Islet of Langerhans (tissue), 1 donor: ENCODE measurements at regions not wholly inside any gene's neighbourhood (a gene's known extent, or its start where the extent isn't known, plus 50 kb on each side); places are given as distances from the start of the nearest gene placed in this dataset.

Source experiments
- FAIRE-seq: peaks from one replicate; lab custom pipeline; 2011; peaks lifted over from hg19 to GRCh38; lab: Jason Lieb, UNC

DNA sequence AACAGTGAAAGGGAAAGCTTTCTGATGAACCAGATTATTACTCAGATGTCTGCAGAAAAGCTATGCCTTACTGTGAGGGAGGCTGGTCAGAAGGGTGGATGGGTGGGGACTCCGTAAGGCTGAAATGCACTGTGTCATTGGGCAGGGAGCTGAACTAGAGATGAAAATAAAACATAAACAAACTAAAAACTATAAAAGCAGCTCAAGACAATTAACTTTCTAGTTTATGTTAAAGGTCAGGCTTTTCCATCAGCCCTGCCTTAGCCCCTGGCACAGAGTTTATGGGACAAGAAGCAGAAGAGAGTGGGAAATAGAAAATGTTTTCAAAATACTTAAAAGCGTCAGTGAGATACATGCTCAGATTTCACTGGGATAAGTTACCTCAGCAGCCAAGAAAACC lies 310.0 kb upstream of the UBE2E2 start:
- FAIRE-seq, result no peak

DNA sequence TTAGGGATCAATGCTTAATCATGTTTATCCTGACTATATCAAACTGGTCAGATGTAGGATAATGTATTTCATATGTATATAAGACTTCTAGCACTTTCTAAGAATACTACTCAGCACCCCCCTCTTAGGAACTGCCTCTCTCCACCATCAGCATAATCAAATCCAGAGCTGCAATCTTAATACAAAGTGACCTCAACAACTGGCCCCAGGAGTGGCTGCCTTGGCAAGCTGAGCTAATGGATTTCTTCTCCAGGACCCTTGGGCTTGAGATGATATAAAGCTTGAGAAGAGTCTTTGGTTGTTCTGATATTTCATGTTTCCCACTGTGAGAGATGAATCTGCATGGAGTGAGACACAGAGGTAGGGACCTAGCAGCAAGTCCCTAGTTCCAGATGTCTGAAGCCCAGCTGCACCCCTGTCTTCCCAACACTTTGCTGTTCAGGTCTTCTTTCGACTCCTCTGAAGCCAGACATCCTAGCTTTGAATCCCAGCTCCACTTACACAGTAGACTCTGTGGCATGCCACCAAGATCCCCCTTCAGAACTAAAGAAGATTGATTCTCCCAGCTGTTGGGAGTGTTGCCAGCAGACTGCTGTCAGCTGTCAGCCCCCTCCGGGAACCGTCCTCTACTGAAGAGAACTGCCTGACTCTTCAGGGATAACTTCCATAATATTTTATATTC lies 309.3 kb upstream of the UBE2E2 start:
- FAIRE-seq, result no peak

DNA sequence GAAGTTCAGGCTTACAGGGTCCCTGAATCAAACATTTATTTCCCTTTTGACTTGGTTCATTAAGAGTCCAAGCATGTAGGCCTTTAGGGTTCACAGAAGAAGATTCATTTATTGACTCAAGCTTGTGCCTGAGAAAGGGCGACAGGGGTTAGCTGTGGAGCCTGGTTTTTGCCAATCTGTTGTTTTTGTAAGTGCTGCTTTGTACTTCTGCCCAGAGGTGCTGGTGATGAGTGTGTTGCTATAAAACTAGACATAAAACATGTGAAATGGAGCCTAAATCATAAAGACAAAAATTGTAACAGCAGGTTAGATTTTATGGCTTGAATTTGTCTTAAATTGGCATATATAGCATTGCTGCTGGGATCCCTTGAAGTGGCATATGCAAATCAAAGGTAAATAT lies 308.3 kb upstream of the UBE2E2 start:
- no peak for FAIRE-seq

DNA sequence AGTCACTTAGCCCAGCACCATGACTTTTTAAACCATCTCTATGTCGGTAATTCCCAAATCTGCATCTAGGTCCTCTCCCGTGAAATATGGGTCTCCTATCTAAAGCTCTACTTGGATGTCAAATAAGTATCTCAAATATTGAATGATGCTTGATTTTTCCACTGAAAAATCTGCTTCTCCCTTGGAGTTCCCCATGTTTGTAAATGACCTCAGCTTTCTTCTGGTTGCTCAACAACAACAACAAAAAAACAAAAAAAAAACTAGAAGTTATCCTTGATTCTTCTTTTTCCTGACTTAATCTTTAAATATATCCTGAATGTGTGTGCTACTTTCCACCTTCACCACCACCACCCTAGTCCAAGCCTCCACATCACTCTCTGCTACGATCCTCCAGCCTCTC lies 307.5 kb upstream of the UBE2E2 start:
- FAIRE-seq, result no peak

DNA sequence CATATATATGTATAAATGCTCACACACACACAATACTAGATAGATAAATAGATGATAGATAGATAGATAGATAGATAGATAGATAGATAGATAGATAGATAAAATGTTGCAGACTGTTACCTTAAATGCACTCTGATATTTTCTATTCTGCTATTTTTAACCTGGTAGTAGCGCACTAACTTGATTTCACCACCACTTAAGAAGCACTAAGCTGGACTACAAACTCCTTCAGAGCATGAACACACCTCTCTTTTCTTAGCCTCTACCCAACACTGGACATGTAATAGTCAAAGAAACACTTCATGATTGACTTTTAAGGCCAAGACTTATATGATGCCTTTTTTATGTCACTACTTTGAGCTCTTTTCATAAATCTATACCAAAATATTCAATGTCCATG lies 304.6 kb upstream of the UBE2E2 start:
- FAIRE-seq, result no peak

DNA sequence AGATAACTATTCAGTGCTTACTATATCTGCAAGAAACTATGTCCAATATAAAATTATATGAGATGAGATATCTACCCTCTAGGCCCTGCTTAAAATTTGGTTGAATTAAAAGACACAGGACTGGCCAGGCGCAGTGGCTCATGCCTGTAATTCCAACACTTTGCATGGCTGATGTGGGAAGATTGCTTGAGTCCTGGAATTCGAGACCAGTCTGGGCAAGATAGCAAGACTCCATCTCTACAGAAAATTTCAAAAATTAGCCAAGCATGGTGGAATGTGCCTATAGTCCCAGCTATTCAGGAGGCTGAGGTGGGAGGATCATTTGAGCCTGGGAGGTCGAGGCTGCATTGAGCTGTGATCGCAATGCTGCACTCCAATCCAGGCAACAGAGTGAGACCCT lies 303.7 kb upstream of the UBE2E2 start:
- no peak for FAIRE-seq

DNA sequence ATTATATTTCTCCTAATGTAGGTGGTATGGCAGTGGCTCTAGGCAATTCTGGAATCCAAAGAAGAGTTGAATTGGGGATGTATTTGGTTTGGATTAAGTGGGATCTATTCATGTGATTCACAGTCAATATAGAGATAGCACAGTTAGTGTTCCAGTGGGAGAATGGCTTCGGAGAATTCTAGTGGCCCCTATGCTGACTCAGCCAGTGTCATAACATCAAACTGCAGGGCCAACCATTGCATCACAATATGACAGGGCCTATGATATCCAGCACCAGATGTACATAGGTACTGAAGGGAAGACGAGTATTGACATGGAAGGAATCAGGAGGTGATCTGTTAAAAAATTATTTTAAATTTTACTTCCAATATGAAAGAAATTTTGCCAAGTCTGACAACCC lies 302.8 kb upstream of the UBE2E2 start:
- no peak for FAIRE-seq

DNA sequence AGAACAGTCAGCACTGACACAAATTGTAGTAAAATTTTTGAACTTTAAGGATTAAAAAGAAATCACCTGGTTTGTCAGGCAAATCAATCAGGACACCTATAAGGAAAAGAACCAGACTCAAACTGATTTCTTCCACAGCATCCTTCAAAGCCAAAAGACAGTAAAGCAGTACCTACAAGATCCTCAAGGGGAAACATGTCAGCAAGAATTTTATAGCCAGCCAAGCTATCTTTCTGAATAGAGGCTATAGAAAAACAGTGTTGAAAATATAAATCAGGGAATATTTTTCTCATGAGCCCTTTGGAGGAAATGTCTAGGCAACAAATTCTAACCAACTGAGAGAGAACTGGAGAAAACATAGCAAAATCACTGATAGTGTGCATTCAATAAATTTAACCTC lies 301.4 kb upstream of the UBE2E2 start:
- no peak for FAIRE-seq

DNA sequence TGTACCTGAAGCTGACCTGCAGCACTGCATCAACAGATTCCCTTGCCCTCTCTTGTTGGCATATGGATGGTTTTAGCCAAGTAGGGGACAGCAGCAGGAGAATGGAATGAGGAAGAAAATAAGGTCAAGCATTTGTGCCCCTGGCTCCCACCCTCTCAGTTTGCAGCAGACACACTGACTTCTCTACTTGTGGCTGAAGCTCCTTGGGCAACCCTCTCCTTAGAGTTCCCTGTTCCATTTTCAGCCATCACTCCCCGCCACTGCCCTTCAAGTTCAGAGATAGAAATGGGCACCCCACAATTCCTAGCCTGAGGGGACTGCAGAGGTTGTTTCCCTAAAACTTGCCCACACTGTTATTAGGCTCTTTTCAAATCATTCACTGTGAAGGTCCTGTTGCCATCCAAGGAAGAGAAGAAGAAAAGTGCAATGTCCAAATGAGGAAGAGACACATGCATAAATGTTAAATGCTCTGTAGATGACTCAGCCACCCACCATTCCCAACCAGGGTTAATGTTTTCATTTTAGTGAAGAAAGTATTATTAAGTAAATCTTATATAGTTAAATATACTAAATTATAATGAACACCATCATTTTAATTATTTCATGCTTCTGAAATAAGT lies 295.9 kb upstream of the UBE2E2 start:
- FAIRE-seq, result no peak

DNA sequence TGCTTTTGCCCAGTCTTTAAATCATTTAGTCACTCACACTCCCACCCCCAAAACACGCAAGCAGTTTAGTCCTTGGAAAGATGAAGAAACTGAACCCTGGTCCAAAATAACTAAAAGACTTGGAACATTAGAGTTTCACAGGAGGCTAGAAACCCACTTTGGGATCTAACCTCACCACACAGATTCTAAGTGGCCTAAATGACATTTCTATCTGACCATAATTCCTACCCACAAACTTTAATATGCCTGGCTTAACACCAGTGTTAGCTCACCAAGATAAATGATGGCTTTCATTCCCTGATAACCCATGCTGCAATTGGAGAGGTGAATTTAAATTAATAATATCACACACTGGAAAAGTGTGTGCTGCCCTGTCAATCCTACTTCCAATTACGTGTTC lies 295.3 kb upstream of the UBE2E2 start:
- FAIRE-seq, result no peak

DNA sequence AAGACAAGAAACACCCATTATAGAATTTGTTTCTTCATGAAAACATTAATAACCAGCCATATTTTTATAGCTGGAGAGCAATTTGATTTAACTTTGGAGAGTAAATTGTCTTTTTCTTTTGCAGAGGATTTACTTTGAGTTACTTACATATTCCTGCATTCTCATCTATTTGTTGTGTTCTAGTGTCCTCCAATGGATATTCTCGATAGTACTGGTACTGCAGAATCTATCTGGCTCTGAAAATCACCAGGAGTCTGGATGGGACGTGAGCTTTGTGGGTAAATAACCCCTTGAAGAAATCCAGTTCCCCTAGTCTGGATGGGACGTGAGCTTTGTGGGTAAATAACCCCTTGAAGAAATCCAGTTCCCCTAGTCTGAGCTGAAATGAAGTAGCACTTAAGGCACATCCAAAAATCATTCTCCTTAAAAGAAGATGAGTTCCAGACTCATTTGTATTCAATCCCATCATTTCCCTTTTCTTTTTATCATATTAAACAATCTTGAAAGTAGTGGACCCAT lies 294.1 kb upstream of the UBE2E2 start:
- FAIRE-seq, result no peak

DNA sequence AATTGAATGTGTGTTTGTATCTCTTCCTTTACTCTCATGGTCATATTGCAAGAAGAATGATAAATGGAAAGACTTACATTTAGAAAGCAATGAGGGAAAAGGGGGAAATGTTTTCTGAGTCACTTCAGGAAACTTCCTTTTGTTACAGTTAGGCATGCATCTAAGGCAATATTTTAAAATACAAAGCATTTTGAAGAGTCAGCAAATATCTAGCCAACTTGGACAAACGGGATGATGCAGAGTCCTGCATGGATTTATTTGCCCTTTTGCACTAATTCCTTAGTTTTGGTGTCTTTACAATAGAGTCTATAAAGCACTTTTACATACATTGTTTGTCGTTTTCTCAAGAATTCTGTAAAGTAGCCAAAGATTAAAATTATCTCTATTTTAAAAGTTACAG lies 286.2 kb upstream of the UBE2E2 start:
- no peak for FAIRE-seq

DNA sequence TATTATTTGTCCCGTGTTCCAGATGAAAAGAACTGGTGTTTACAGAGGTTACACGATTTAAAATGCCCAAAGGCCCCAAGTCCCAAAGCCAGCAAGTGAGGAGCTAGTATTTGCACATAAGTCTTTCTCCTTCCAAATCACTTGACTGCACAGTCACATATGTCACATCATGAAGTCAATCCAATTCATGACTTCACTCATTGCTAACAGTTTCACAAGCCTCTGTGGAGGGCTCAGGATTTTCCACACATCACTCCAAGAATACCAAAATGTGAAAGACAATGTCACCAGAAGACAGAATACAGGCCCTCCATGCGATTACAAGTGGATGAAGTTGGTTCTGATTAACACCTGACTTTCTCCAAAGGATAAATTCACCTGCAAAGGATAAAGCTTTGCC lies 283.1 kb upstream of the UBE2E2 start:
- FAIRE-seq, result no peak

DNA sequence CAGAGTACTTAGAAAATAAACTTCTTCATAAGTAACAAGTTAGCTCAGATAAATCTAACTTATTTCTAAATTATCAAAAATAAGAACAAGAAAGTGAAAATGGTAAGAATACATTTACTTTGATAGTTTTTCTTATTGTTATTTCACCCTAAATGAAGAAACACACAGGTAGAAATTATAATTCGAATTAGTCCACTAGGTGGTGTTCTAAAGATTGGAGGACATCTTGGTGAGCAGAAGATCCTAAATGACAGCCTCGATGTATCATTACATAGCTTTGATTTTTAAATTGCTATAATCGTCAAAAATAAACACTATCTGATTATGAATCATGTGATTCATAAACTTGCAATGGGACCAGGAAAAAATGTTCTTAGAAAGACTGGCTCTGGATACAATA lies 280.8 kb upstream of the UBE2E2 start:
- FAIRE-seq, result no peak

DNA sequence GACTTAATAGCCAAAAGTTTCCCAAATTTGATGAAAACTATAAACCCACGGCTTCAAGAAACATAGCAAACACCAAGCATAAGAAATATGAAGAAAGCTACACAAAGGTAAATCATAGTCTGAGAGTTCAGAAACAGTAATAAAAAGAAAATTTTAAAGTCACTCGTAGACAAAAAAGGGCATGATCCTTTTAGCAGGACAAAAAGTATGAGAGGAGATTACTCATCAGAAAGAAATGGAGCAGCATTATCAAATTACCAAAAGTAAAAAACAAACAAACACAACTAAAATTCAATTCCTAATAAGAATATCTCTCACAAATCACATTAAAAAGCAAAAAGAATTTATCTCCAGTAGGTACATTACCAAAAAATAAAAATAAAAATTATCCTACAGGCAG lies 279.4 kb upstream of the UBE2E2 start:
- FAIRE-seq, result no peak

DNA sequence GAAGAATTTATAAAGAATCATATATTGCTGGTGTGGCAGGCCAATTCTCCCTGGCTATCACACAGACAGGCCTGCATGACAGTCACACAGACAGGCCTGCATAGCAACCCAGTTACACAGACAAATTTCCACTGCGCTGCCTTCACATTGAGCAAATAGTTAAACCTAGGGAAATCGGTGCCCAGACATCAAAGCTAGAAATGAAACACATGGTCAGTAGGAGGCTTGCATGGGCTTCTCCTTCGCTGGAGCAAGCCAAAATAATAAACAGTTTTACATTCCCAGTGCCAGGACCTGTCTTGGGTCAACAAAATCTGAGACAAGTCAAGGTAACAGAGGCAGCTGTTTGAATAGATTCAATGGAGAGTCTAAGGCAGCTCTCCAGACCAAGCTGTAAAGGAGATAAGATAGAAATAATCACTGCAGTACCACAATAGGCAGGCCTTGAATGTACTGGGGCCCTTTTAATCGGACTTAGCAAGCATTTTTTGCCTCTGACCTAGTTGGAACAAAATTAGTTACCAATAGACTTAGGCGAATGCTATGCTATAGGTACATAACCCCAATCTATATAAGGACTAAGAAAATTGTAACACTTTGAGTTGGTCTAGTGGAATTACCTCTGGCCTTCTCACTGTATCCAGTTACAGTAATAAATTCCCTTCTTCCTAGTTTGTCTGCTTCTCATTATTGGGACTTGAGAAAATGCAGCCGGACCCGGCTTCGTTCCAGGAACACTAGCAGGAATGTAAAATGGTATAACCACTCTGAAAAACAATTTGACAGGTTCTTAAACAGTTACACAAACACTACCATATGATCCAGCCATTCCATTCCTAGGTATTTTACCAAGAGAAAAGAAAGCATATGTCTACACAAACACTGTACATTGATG lies 274.7 kb upstream of the UBE2E2 start:
- FAIRE-seq, result no peak

DNA sequence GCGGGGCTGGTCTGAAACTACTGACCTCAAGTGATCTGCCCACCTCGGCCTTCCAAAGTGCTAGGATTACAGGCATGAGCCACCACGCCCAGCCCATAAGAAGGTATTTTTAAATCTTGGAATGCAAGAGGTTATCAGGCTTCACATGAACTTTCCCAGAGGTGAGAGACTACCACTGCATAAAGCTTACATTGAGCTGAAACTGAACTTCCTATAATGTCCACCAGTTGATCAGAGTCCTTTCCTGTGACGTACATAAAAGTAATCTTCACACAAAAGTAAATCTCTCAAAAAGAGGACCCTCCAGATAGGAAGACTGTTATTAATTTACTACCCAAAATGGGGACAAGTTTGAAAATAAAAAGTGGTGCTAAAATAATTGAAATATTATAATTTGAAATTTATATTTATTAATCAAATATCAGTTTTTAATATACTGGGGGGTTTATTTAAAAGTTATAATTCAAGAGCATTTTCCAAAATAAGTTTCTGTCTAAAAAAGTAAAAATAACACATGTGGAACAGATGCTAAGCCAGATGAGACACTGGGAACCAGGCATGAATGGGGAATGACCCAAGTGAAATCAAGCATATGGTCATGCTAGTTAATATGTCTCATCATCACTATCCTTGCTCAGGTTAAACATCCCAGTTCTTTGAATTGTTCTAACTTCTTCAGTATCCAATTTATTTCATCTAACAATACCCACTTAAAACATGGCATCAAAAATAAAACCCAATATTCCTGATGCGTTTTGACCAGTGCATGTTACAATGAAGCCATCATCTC lies 269.9 kb upstream of the UBE2E2 start:
- FAIRE-seq, result no peak

DNA sequence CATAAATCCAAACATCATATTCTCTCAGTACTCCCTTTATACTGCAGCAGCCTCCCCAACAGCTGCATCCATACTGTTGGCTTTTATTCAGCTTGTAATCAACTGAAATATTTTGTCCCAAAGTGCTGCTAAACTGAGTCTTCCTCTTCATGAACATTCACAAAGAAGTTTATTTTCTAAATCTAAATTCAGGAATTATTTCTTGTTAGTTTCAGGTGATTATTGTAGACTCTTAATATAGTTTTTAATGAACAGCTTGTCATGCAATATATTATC lies 269.3 kb upstream of the UBE2E2 start:
- FAIRE-seq, result peak; percentile 17

DNA sequence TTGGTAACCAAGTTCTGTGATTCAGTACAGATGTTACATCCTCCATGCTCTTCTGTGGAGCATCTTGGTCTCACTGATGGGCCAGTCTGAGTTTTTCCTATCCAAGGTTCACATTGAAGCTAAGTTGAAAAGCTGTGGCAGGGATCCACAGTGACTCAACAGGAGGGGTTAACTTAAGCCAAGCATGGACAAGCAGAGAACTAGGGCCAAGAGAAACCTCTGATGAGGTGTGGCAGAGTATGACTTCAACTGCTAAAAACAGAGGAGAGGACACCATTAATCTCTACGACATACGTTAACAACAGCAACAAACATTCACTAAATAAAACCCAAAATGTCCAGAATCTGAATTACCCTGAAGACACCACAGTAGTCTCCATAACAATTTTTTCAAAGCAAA lies 268.1 kb upstream of the UBE2E2 start:
- no peak for FAIRE-seq

DNA sequence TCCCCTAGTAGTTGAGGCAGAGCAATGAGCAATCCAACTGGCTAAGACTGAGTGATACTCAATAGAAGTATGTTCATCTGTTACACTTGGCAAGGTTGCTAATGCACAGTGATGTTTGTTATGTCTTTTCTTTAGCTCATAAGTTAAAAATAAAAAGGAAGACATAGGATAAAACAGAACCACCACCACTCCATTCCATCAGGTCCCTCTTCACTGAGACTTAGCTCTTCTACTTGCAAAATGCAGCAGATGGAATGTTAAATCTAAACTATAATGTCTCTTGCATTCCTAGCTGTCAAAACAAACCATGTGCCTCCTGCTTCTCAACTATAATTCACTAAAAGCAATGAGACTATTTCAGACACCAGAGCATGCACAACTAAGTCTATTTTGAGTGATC lies 265.6 kb upstream of the UBE2E2 start:
- no peak for FAIRE-seq

DNA sequence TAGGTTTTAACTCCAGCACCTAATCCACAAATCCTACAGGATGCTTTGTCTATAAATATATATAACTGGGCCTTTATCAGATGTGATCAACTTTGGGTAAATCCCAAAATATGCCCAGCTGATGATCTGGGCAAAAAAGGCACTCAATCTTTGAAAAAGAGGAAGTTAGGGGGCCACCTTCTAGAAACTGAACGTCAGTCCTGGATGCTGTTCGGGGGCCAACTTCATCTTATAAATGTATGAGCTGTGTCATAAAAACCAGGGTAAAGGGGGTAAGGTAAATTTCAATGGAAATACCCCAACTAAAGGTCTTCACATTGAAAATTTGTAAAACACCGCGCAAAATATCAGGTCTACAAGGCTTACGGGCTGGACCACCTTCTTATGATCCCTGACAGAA lies 264.4 kb upstream of the UBE2E2 start:
- no peak for FAIRE-seq

DNA sequence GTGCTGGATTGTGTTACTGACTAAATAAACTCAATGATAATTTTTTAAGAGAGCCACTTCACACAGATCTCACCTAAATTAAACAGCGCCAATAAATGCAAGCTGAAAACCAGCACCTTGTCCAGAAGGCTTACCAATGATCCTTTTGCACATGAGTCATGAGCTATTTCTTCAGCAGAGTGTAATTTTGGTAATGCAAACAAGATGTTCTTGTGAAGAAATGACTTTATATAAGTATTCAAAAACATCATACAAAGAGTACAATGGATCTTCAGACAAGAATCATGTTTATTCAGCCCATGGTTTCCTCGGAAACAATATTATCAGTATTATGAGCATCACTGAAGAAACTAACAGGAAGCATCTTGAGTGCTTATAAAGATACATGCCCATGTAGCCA lies 263.8 kb upstream of the UBE2E2 start:
- FAIRE-seq, result no peak

DNA sequence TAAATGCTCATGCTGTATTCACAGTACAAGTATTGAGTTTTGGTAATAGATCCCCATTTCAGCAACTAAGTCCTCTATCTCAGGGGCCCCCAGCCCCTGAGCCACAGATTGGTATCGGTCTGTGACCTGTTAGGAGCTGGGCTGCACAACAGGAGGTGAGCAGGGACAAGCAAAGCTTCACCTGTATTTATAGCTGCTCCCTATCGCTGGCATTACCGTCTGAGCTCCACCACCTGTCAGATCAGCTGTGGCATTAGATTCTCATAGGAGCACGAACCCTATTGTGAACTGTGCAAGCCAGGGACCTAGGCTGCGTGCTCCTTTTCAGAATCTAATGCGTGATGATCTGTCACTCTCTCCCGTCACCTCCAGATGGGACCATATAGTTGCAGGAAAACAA lies 262.8 kb upstream of the UBE2E2 start:
- FAIRE-seq, result no peak
